GM12892 (cell line): ENCODE measurements at regions not wholly inside any gene's neighbourhood (a gene's known extent, or its start where the extent isn't known, plus 50 kb on each side); places are given as distances from the start of the nearest gene placed in this dataset.

ENCODE experiments used
- POLR2A ChIP-seq: IDR thresholded peaks from 2 replicates; pipeline ENCODE4 v1.6.1; 2011; ENCODE audit warnings: low read depth, low read length, control low read depth
- POLR2AphosphoS5 ChIP-seq: IDR thresholded peaks from 2 replicates; pipeline ENCODE4 v1.6.1; 2011; ENCODE audit warnings: low read depth, low read length, control low read depth
- TAF1 ChIP-seq: IDR thresholded peaks from 2 replicates; pipeline ENCODE4 v1.6.1; 2011; ENCODE audit warnings: low read depth, mild to moderate bottlenecking, control low read depth, low read length, borderline replicate concordance

- TF ChIP-seq POLR2AphosphoS5 (no peak), POLR2A (no peak), TAF1 (no peak)
These were observed 1357.3 kb upstream of the CITED2 start for GRCh38 chr6:140731741-140732140.
